Endodermal cell (in vitro differentiated cells): ENCODE measurements at regions not wholly inside any gene's neighbourhood (a gene's known extent, or its start where the extent isn't known, plus 50 kb on each side); places are given as distances from the start of the nearest gene placed in this dataset.

Experiments used
- DNase-seq: peaks from one replicate; pipeline ENCODE4 v3.0.0-alpha.2; 2017
- H3K27ac ChIP-seq: 2 replicates; pipeline ENCODE4 v1.5.1; 2013; ENCODE audit warnings: mild to moderate bottlenecking, low read depth, low read length, moderate library complexity
- H3K27me3 ChIP-seq: 2 replicates; pipeline ENCODE4 v1.6.1; 2013; ENCODE audit warnings: mild to moderate bottlenecking, low read length, moderate library complexity; ENCODE audit not compliant: insufficient read depth, control insufficient read depth, poor library complexity, severe bottlenecking
- H3K36me3 ChIP-seq: 2 replicates; pipeline ENCODE4 v1.7.0; 2013; ENCODE audit warnings: mild to moderate bottlenecking, low read length, moderate library complexity; ENCODE audit not compliant: control insufficient read depth, insufficient read depth
- H3K4me1 ChIP-seq: one replicate; pipeline ENCODE4 v1.7.0; 2013; ENCODE audit warnings: low read length; ENCODE audit not compliant: control insufficient read depth, insufficient read depth
- H3K4me3 ChIP-seq: 2 replicates; pipeline ENCODE4 v1.5.1; 2013; ENCODE audit warnings: mild to moderate bottlenecking, low read length, moderate library complexity
- H3K9ac ChIP-seq: 2 replicates; pipeline ENCODE4 v1.6.1; 2013; ENCODE audit warnings: mild to moderate bottlenecking, low read length, moderate library complexity; ENCODE audit not compliant: poor library complexity, severe bottlenecking; ENCODE audit errors: extremely low read depth
- H3K9me3 ChIP-seq: 2 replicates; pipeline ENCODE4 v1.6.1; 2013; ENCODE audit warnings: mild to moderate bottlenecking, low read length, moderate library complexity; ENCODE audit not compliant: control insufficient read depth
- H3K27ac Mint-ChIP-seq: 2 replicates; pipeline ENCODE4 v1.8.0; 2020; ENCODE audit warnings: mixed read lengths
- H3K27me3 Mint-ChIP-seq: 2 replicates; pipeline ENCODE4 v1.8.0; 2021; ENCODE audit warnings: mild to moderate bottlenecking, mixed read lengths; ENCODE audit not compliant: insufficient read depth
- H3K36me3 Mint-ChIP-seq: 2 replicates; pipeline ENCODE4 v1.8.0; 2020; ENCODE audit warnings: low read depth, mixed read lengths
- H3K4me1 Mint-ChIP-seq: 2 replicates; pipeline ENCODE4 v1.8.0; 2020; ENCODE audit warnings: mixed read lengths
- H3K4me3 Mint-ChIP-seq: 2 replicates; pipeline ENCODE4 v1.8.0; 2020; ENCODE audit warnings: mild to moderate bottlenecking, moderate library complexity, mixed read lengths
- H3K9me3 Mint-ChIP-seq: 2 replicates; pipeline ENCODE4 v1.8.0; 2020; ENCODE audit warnings: mild to moderate bottlenecking, mixed read lengths
- CTCF ChIP-seq: fragments of 200-600 bp; sonication (generic); conservative IDR thresholded peaks from 2 replicates; pipeline ENCODE4 v1.5.0; 2021; ENCODE audit warnings: antibody characterized with exemption, mild to moderate bottlenecking
- WGBS, 2 experiments: methylation state at CpG; one replicate each; pipeline versions ENCODE4 v1.1.5 to v1.1.7; 2013; ENCODE audit warnings: missing lambda C conversion rate in 2 of 2, mixed read lengths in 1 of 2; ENCODE audit not compliant: insufficient coverage in 1 of 2, insufficient read length in 1 of 2; 5-methylcytosine and 5-hydroxymethylcytosine counted together

GRCh38 chr13:84050536-84050935 lies 168.3 kb upstream of the SLITRK1 start:
- H3K4me1 ChIP-seq, result no peaks in the 10 kb centered on the region
- no peak overlapping the region for H3K27ac ChIP-seq
- Mint-ChIP-seq H3K9me3 (no peaks in the 10 kb centered on the region), H3K4me1 (no peaks in the 10 kb centered on the region), H3K4me3 (no peak overlapping the region), H3K36me3 (no peaks in the 10 kb centered on the region), H3K27me3 (no peaks in the 10 kb centered on the region), H3K27ac (no peak overlapping the region)
- H3K36me3 ChIP-seq, result no peaks in the 10 kb centered on the region
- no peak for DNase-seq
- TF ChIP-seq CTCF, result no peak
- no peaks in the 10 kb centered on the region for H3K27me3 ChIP-seq
- H3K9ac ChIP-seq, result no peak overlapping the region
- no peaks in the 10 kb centered on the region for H3K9me3 ChIP-seq
- H3K4me3 ChIP-seq, result no peak overlapping the region
- 82 to 100% methylated on average over 1 to 3 of the region's 3 CpGs for WGBS, 2 experiments

GRCh38 chr13:84049443-84050219 lies 167.4 kb upstream of the SLITRK1 start:
- no peak overlapping the region for H3K9ac ChIP-seq
- Mint-ChIP-seq H3K27ac (no peak overlapping the region), H3K9me3 (no peaks in the 10 kb centered on the region), H3K4me3 (no peak overlapping the region), H3K27me3 (no peaks in the 10 kb centered on the region), H3K4me1 (no peaks in the 10 kb centered on the region), H3K36me3 (no peaks in the 10 kb centered on the region)
- TF ChIP-seq CTCF, result no peak
- no peaks in the 10 kb centered on the region for H3K9me3 ChIP-seq
- 78% methylated on average over 1 of the region's 2 CpGs; no CpG with 5 or more reads in 1 of the 2 experiments for WGBS, 2 experiments
- no peaks in the 10 kb centered on the region for H3K36me3 ChIP-seq
- H3K4me1 ChIP-seq, result no peaks in the 10 kb centered on the region
- no peak overlapping the region for H3K27ac ChIP-seq
- H3K27me3 ChIP-seq, result no peaks in the 10 kb centered on the region
- DNase-seq, result no peak
- no peak overlapping the region for H3K4me3 ChIP-seq

- H3K9ac ChIP-seq, result no peak overlapping the region
- 86% methylated on average over 1 of the region's 2 CpGs; no CpG with 5 or more reads in 1 of the 2 experiments for WGBS, 2 experiments
- no peak for TF ChIP-seq CTCF
- Mint-ChIP-seq H3K9me3 (no peaks in the 10 kb centered on the region), H3K27me3 (no peaks in the 10 kb centered on the region), H3K4me1 (no peaks in the 10 kb centered on the region), H3K4me3 (no peak overlapping the region), H3K27ac (no peak overlapping the region), H3K36me3 (no peaks in the 10 kb centered on the region)
- H3K4me3 ChIP-seq, result no peak overlapping the region
- H3K27me3 ChIP-seq, result no peaks in the 10 kb centered on the region
- no peak overlapping the region for H3K27ac ChIP-seq
- H3K4me1 ChIP-seq, result no peaks in the 10 kb centered on the region
- no peaks in the 10 kb centered on the region for H3K36me3 ChIP-seq
- DNase-seq, result no peak
- H3K9me3 ChIP-seq, result no peaks in the 10 kb centered on the region
Observed at GRCh38 chr13:84044805-84045204, 162.5 kb upstream of the SLITRK1 start.
